IPS-18c (cell line): ENCODE measurements at regions not wholly inside any gene's neighbourhood (a gene's known extent, or its start where the extent isn't known, plus 50 kb on each side); places are given as distances from the start of the nearest gene placed in this dataset.
"Not testable (repeated sequence)": the region's sequence is repeated elsewhere in the genome, so short reads cannot be mapped to it uniquely, and the experiment has no call there.

Experiments used
- H3K4me3 ChIP-seq: 2 replicates; pipeline ENCODE4 v1.7.0; 2013; ENCODE audit warnings: low read depth, mild to moderate bottlenecking, low read length, moderate library complexity; ENCODE audit not compliant: insufficient read depth
- H3K9me3 ChIP-seq: one replicate; pipeline ENCODE4 v1.6.1; 2013; ENCODE audit warnings: mild to moderate bottlenecking, low read length, moderate library complexity; ENCODE audit not compliant: control insufficient read depth, insufficient read depth

GRCh38 chr6:168170841-168171601, 92.0 kb upstream of the FRMD1 start:
- H3K9me3 ChIP-seq, result no peaks in the 10 kb centered on the region

DNA sequence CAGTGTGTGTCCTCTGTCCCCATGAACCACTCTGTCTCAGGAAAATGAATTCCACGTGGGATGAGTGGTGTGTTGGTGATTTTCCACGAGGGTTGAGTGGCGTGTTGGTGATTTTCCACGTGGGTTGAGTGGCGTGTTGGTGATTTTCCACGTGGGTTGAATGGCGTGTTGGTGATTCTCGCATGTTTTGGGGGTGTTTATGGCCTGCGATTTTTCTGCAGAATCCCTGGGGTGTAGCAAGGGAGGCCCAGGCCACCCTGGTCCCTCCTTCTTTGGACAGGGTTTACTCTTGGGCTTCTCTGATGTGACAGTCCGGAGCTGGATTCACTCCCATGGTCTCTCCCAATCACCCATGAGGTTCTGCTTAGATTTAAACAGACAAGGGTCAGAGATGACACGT, 90.6 kb upstream of the FRMD1 start:
- H3K9me3 ChIP-seq, result no peaks in the 10 kb centered on the region

More at GRCh38 chr6:168170841-168171601, 92.0 kb upstream of the FRMD1 start:
- H3K4me3 ChIP-seq, result no peak overlapping the region

DNA sequence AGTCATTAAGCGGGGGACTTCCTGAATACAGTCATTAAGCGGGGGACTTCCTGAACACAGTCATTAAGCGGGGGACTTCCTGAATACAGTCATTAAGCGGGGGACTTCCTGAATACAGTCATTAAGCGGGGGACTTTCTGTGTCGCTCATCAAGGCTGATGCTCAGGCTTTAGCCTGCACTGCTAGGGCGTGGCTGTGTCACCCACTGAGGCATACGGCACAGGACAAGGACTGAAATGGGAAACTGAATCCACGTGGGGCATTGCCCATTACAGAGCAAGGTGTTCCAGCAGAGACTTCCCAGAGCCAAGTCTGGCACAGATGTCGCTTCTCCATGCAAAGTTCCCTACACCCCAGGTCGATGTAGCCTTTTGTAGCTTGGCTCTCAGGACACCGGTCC, 89.9 kb upstream of the FRMD1 start:
- H3K4me3 ChIP-seq, H3K9me3 ChIP-seq: not testable (repeated sequence)

More for the DNA sequence above, 90.6 kb upstream of the FRMD1 start:
- no peak overlapping the region for H3K4me3 ChIP-seq

DNA sequence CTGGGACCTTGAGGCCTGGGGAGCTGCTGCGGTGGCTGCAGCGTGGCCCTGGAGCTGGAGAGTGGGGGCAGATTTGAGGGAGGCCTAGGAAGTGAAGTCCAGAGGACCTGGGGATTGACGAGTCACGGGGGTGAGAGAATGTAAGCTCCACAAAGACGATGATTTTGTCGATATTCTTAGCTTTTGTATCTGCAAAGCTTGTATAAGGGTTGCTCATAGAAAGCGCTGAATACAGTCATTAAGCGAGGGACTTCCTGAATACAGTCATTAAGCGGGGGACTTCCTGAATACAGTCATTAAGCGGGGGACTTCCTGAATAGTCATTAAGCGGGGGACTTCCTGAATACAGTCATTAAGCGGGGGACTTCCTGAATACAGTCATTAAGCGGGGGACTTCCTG, 89.3 kb upstream of the FRMD1 start:
- H3K9me3 ChIP-seq, H3K4me3 ChIP-seq: not testable (repeated sequence)

DNA sequence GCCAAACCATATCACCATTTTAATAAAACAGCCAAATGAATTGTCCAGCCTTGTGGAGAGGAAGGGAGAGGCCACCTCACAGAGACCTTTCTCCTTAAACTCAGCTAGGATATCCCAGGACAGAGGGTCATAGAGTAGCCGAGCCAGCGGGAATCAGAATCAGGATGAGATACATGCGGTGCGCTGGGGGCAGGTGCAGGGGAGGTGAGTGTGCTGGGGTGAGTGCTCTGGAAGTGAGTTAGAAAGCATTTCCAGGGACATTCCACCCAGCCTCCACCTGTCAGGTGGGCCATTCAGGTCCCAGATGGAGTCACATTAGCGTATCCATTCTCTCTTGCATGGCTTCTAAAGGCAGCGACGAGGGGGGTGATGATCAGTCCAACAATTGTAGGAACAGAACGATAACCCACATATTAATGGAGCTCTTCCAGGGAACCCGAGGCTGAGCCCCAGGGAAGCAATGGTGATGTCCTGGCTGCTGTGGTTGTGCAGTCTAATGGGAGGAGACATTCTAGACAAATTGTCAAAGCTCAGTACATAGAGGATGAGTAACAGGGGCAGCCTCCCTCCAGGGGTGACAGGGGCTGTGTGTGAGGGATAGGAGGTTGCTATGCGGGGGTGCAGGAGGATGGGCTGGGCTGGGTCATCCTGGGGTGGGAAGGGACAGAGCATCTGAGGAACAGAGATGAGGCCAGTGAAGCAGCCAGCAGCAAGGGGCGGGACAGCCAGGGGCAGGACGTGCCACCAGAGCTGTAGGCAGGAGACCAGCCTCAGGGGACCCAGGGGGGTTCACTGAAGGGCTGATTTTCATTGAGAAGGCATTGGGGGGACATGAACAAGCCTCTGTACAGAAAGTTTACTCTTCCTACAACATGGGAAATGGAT, 88.7 kb upstream of the FRMD1 start:
- no peaks in the 10 kb centered on the region for H3K9me3 ChIP-seq
- no peak overlapping the region; the same call in 1 of the 2 replicates for H3K4me3 ChIP-seq

GRCh38 chr6:168166627-168167026, 87.6 kb upstream of the FRMD1 start:
- Histone ChIP-seq H3K4me3 (no peak overlapping the region), H3K9me3 (no peaks in the 10 kb centered on the region)

GRCh38 chr6:168165891-168166290, 86.9 kb upstream of the FRMD1 start:
- Histone ChIP-seq H3K4me3 (no peak overlapping the region), H3K9me3 (no peaks in the 10 kb centered on the region)

GRCh38 chr6:168165373-168165772, 86.4 kb upstream of the FRMD1 start:
- Histone ChIP-seq H3K9me3 (no peaks in the 10 kb centered on the region), H3K4me3 (no peak overlapping the region)

- no peaks in the 10 kb centered on the region for H3K9me3 ChIP-seq
- no peak overlapping the region for H3K4me3 ChIP-seq
Measured at GRCh38 chr6:168164462-168165061, 85.5 kb upstream of the FRMD1 start.

GRCh38 chr6:168163096-168163731, 84.2 kb upstream of the FRMD1 start:
- Histone ChIP-seq H3K4me3 (no peak overlapping the region), H3K9me3 (no peaks in the 10 kb centered on the region)

DNA sequence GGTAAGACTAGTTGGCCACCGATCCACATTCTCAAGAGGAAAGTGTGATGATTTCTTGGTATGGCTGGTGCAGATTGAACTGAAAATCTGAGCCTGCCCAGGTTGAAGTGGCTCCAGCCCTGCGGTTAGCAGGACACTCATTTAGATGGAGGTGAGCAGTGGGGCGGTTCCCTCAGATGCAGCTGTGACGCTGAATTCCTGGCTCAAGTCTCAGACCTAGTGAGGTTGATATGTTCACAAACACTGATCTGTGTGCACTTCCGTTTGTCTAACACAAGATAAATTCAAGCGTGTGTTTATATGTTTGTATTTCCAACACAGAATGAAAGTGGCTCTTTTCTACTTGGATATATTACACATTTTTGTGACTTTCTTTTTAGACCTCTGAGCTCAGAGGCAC, 83.4 kb upstream of the FRMD1 start:
- no peaks in the 10 kb centered on the region for H3K9me3 ChIP-seq
- no peak overlapping the region for H3K4me3 ChIP-seq

GRCh38 chr6:168161371-168161750, 82.3 kb upstream of the FRMD1 start:
- Histone ChIP-seq H3K9me3 (no peaks in the 10 kb centered on the region), H3K4me3 (no peak overlapping the region)

DNA sequence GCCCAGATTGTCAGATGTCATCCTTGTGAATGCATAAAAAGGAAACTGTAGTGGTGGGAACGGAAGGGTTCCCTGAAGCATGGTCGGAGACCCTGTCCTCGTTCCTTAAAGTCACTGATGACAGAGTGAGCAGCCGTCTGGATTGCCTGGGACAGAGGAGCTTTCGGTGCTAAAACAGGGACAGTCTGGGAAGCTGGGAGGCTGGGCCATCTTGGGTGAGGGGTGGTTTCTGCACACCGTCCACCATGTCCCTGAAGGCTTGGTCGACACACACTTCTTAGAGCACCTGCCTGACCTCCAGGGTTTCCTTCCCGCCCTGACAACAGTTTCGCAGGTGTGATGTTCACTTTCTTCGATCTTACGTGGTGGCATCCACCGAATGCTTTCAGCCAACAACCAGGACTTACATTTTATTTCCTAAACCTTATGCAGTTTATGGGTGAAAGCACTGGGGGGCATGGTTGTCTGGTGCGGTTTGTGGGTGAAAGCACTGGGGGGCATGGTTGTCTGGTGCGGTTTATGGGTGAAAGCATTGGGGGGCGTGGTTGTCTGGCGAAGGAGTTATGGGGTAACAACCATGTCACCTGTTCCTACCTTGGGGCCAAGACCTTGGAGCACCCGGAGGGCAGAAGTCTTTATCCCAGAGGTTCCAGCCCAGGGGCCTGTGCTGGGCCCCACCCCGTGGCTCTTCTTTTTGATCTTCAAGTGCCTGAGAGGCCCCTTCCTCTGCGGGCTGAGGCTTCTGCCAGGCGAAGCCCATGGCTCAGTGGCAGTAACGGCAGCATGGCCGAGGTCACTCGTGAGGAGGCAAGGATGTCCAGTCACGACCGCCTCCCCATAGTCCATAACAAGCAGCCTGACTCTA, 81.7 kb upstream of the FRMD1 start:
- Histone ChIP-seq H3K4me3 (no peak overlapping the region), H3K9me3 (no peaks in the 10 kb centered on the region)

- H3K4me3 ChIP-seq, result no peak overlapping the region
Measured at GRCh38 chr6:168159506-168159905, 80.5 kb upstream of the FRMD1 start.

DNA sequence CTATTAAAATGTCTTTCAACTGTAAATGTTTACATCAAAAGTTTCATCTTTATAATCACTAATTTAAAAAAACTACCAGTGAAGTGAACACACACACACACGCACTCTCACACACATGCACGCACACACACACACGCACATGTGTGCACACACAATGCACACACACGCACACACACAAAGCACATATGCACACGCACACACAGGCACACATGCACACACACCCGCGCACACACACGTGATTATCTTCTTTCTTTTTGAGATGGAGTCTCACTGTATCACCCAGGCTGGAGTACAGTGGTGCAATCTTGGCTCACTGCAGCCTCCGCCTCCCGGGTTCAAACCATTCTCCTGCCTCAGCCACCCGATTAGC, 80.0 kb upstream of the FRMD1 start:
- Histone ChIP-seq H3K9me3 (no peaks in the 10 kb centered on the region), H3K4me3 (no peak overlapping the region)

More at GRCh38 chr6:168159506-168159905, 80.5 kb upstream of the FRMD1 start:
- H3K9me3 ChIP-seq, result no peaks in the 10 kb centered on the region

- Histone ChIP-seq H3K4me3 (no peak overlapping the region), H3K9me3 (no peaks in the 10 kb centered on the region)
Measured at GRCh38 chr6:168158213-168158979, 79.4 kb upstream of the FRMD1 start.
